Chondrocyte (in vitro differentiated cells): ENCODE measurements at regions not wholly inside any gene's neighbourhood (a gene's known extent, or its start where the extent isn't known, plus 50 kb on each side); places are given as distances from the start of the nearest gene placed in this dataset.
A peak's percentile ranks its signal among the peaks of the same experiment; 100 is the strongest.

Experiments used
- DNase-seq: peaks from one replicate; pipeline ENCODE4 v3.0.0; 2021; ENCODE audit warnings: mixed read lengths, low spot score
- H3K27ac Mint-ChIP-seq: one replicate; pipeline ENCODE4 v1.8.0; 2021; ENCODE audit warnings: mild to moderate bottlenecking, moderate library complexity, mixed read lengths; ENCODE audit not compliant: unreplicated experiment
- H3K27me3 Mint-ChIP-seq: 2 replicates; pipeline ENCODE4 v1.8.0; 2021; ENCODE audit warnings: low read depth, mixed read lengths
- H3K36me3 Mint-ChIP-seq: 2 replicates; pipeline ENCODE4 v1.8.0; 2021; ENCODE audit warnings: low read depth, mixed read lengths
- H3K4me1 Mint-ChIP-seq: 2 replicates; pipeline ENCODE4 v1.8.0; 2021; ENCODE audit warnings: low read depth, mild to moderate bottlenecking, mixed read lengths
- H3K4me3 Mint-ChIP-seq: one replicate; pipeline ENCODE4 v1.8.0; 2021; ENCODE audit warnings: mild to moderate bottlenecking, moderate library complexity, mixed read lengths; ENCODE audit not compliant: unreplicated experiment
- H3K9me3 Mint-ChIP-seq: 2 replicates; pipeline ENCODE4 v1.8.0; 2021; ENCODE audit warnings: low read depth, mixed read lengths
- CTCF ChIP-seq: fragments of 200-600 bp; sonication (generic); IDR thresholded peaks from 2 replicates; pipeline ENCODE4 v1.5.0; 2021; ENCODE audit warnings: antibody characterized with exemption, mild to moderate bottlenecking, moderate library complexity

GRCh38 chr2:134117676-134118075, 136.2 kb upstream of the MGAT5 start:
- H3K27me3 Mint-ChIP-seq, result peaks cover 4% of the 10 kb centered on the region
- no peak for TF ChIP-seq CTCF
- no peak overlapping the region for H3K27ac Mint-ChIP-seq
- no peak for DNase-seq
- H3K9me3 Mint-ChIP-seq, result no peaks in the 10 kb centered on the region
- H3K4me3 Mint-ChIP-seq, result no peak overlapping the region
- peaks cover 20% of the 10 kb centered on the region for H3K4me1 Mint-ChIP-seq
- no peaks in the 10 kb centered on the region for H3K36me3 Mint-ChIP-seq

- H3K36me3 Mint-ChIP-seq, result no peaks in the 10 kb centered on the region
- H3K27ac Mint-ChIP-seq, result peak overlapping the region; percentile 89
- no peaks in the 10 kb centered on the region for H3K9me3 Mint-ChIP-seq
- DNase-seq, result no peak
- H3K4me1 Mint-ChIP-seq, result peaks cover 22% of the 10 kb centered on the region
- H3K27me3 Mint-ChIP-seq, result peaks cover 1% of the 10 kb centered on the region
- no peak overlapping the region for H3K4me3 Mint-ChIP-seq
- peak; percentile 96 for TF ChIP-seq CTCF
These were observed 135.4 kb upstream of the MGAT5 start for GRCh38 chr2:134118279-134119116.

- Mint-ChIP-seq H3K4me1 (peaks cover 27% of the 10 kb centered on the region), H3K27ac (peak overlapping the region; percentile 91), H3K36me3 (no peaks in the 10 kb centered on the region), H3K9me3 (no peaks in the 10 kb centered on the region), H3K27me3 (peaks cover 1% of the 10 kb centered on the region), H3K4me3 (peak overlapping the region; percentile 81)
- TF ChIP-seq CTCF, result no peak
- no peak for DNase-seq
These were observed 134.7 kb upstream of the MGAT5 start for GRCh38 chr2:134119117-134119712.

- H3K4me1 Mint-ChIP-seq, result peaks cover 32% of the 10 kb centered on the region
- no peaks in the 10 kb centered on the region for H3K9me3 Mint-ChIP-seq
These were observed 134.0 kb upstream of the MGAT5 start for GRCh38 chr2:134119713-134120405.

More at GRCh38 chr2:134119713-134120405, 134.0 kb upstream of the MGAT5 start:
- Mint-ChIP-seq H3K36me3 (no peaks in the 10 kb centered on the region), H3K4me3 (peak overlapping the region; percentile 81), H3K27ac (peak overlapping the region; percentile 91), H3K27me3 (peaks cover 1% of the 10 kb centered on the region)
- peak; percentile 10 for TF ChIP-seq CTCF
- peak; percentile 94 for DNase-seq
